H9 (cell line): ENCODE measurements at regions not wholly inside any gene's neighbourhood (a gene's known extent, or its start where the extent isn't known, plus 50 kb on each side); places are given as distances from the start of the nearest gene placed in this dataset.

Experiments
- DNase-seq: peaks from one replicate; pipeline ENCODE4 v3.0.0-alpha.2; 2017
- H2AFZ ChIP-seq: one replicate; pipeline ENCODE4 v1.6.1; 2013; ENCODE audit warnings: mild to moderate bottlenecking, low read length, control low read depth, moderate library complexity
- H2AK5ac ChIP-seq: 2 replicates; pipeline ENCODE4 v1.6.1; 2013; ENCODE audit warnings: low read length, control low read depth, mixed read lengths; ENCODE audit not compliant: insufficient read length
- H2BK120ac ChIP-seq: one replicate; pipeline ENCODE4 v1.6.1; 2013; ENCODE audit warnings: low read depth, mild to moderate bottlenecking, low read length, control low read depth, inconsistent platforms; ENCODE audit not compliant: poor library complexity, severe bottlenecking
- H2BK12ac ChIP-seq: 2 replicates; pipeline ENCODE4 v1.6.1; 2013; ENCODE audit warnings: low read length, control low read depth, mixed read lengths, low read depth; ENCODE audit not compliant: insufficient read length
- H2BK15ac ChIP-seq: 2 replicates; pipeline ENCODE4 v1.6.1; 2013; ENCODE audit warnings: low read depth, low read length, control low read depth
- H2BK20ac ChIP-seq: one replicate; pipeline ENCODE4 v1.6.1; 2013; ENCODE audit warnings: low read depth, mild to moderate bottlenecking, low read length, control low read depth, inconsistent platforms; ENCODE audit not compliant: poor library complexity, severe bottlenecking
- H2BK5ac ChIP-seq: 2 replicates; pipeline ENCODE4 v1.6.1; 2013; ENCODE audit warnings: low read length, control low read depth, mixed read lengths; ENCODE audit not compliant: insufficient read length
- H3K14ac ChIP-seq: 2 replicates; pipeline ENCODE4 v1.6.1; 2013; ENCODE audit warnings: low read length, control low read depth; ENCODE audit not compliant: insufficient read depth
- H3K18ac ChIP-seq: 2 replicates; pipeline ENCODE4 v1.6.1; 2013; ENCODE audit warnings: low read depth, mild to moderate bottlenecking, mixed read lengths, low read length, control low read depth; ENCODE audit not compliant: insufficient read length
- H3K23ac ChIP-seq: 2 replicates; pipeline ENCODE4 v1.6.1; 2013; ENCODE audit warnings: low read length, control low read depth, mixed read lengths, low read depth; ENCODE audit not compliant: insufficient read length
- H3K23me2 ChIP-seq: 2 replicates; pipeline ENCODE4 v1.6.1; 2013; ENCODE audit warnings: low read depth, mild to moderate bottlenecking, mixed read lengths, low read length, control low read depth; ENCODE audit not compliant: insufficient read length, poor library complexity, severe bottlenecking
- H3K27ac ChIP-seq: 2 replicates; pipeline ENCODE4 v1.5.1; 2013; ENCODE audit warnings: low read length, control low read depth, mixed read lengths, low read depth; ENCODE audit not compliant: insufficient read length
- H3K27me3 ChIP-seq: 2 replicates; pipeline ENCODE4 v1.6.1; 2013; ENCODE audit warnings: low read length, control low read depth, inconsistent platforms; ENCODE audit not compliant: insufficient read depth
- H3K4ac ChIP-seq: 2 replicates; pipeline ENCODE4 v1.6.1; 2013; ENCODE audit warnings: low read depth, mild to moderate bottlenecking, control low read depth, inconsistent platforms, low read length, moderate library complexity
- H3K4me1 ChIP-seq: 2 replicates; pipeline ENCODE4 v1.6.1; 2013; ENCODE audit warnings: low read length, control low read depth, inconsistent platforms; ENCODE audit not compliant: insufficient read depth
- H3K4me2 ChIP-seq: 2 replicates; pipeline ENCODE4 v1.6.1; 2013; ENCODE audit warnings: low read length, control low read depth, mixed read lengths; ENCODE audit not compliant: insufficient read length, insufficient read depth
- H3K56ac ChIP-seq: 2 replicates; pipeline ENCODE4 v1.6.1; 2013; ENCODE audit warnings: low read depth, mild to moderate bottlenecking, mixed read lengths, low read length, control low read depth; ENCODE audit not compliant: insufficient read length
- H3K79me1 ChIP-seq: 2 replicates; pipeline ENCODE4 v1.6.1; 2013; ENCODE audit warnings: low read depth, mild to moderate bottlenecking, moderate library complexity, low read length, control low read depth, inconsistent platforms; ENCODE audit not compliant: insufficient read depth, poor library complexity, severe bottlenecking
- H3K79me2 ChIP-seq: 2 replicates; pipeline ENCODE4 v1.6.1; 2013; ENCODE audit warnings: low read length, control low read depth, inconsistent platforms; ENCODE audit not compliant: insufficient read depth
- H3K9ac ChIP-seq: 2 replicates; pipeline ENCODE4 v1.6.1; 2013; ENCODE audit warnings: low read length, control low read depth, mixed read lengths; ENCODE audit not compliant: insufficient read length; ENCODE audit errors: extremely low read depth
- H3K9me3 ChIP-seq: one replicate; pipeline ENCODE4 v1.6.1; 2013; ENCODE audit warnings: low read depth, low read length, inconsistent platforms; ENCODE audit not compliant: control insufficient read depth
- H3T11ph ChIP-seq: one replicate; pipeline ENCODE4 v1.6.1; 2013; ENCODE audit warnings: mild to moderate bottlenecking, low read length, control low read depth, inconsistent platforms
- H4K20me1 ChIP-seq: one replicate; pipeline ENCODE4 v1.6.1; 2013; ENCODE audit not compliant: control insufficient read depth, insufficient read length, insufficient read depth
- H4K5ac ChIP-seq: 2 replicates; pipeline ENCODE4 v1.6.1; 2013; ENCODE audit warnings: low read depth, mild to moderate bottlenecking, mixed read lengths, low read length, control low read depth; ENCODE audit not compliant: insufficient read length
- H4K8ac ChIP-seq: replicated peaks from 2 replicates; pipeline ENCODE4 v1.6.1; 2013; ENCODE audit warnings: low read length, control low read depth, mixed read lengths, low read depth; ENCODE audit not compliant: insufficient read length
- H4K91ac ChIP-seq: 2 replicates; pipeline ENCODE4 v1.6.1; 2013; ENCODE audit warnings: low read depth, mild to moderate bottlenecking, moderate library complexity, mixed read lengths, low read length, control low read depth; ENCODE audit not compliant: insufficient read length
- H3K27ac Mint-ChIP-seq, 3 experiments: 2 replicates in 2 of 3; 3 replicates in 1 of 3; pipeline ENCODE4 v1.8.0; 2020 to 2021; ENCODE audit warnings: mixed read lengths in 3 of 3, mild to moderate bottlenecking in 1 of 3, moderate library complexity in 1 of 3
- H3K27me3 Mint-ChIP-seq: 2 replicates; pipeline ENCODE4 v1.8.0; 2021; ENCODE audit warnings: low read depth, mild to moderate bottlenecking, moderate library complexity, mixed read lengths
- H3K36me3 Mint-ChIP-seq, 3 experiments: 2 replicates in 2 of 3; 3 replicates in 1 of 3; pipeline ENCODE4 v1.8.0; 2020 to 2021; ENCODE audit warnings: low read depth in 3 of 3, mixed read lengths in 3 of 3; ENCODE audit not compliant: insufficient read depth in 1 of 3
- H3K4me1 Mint-ChIP-seq, 2 experiments: 2 replicates each; pipeline ENCODE4 v1.8.0; 2020; ENCODE audit warnings: mixed read lengths in 2 of 2
- H3K4me3 Mint-ChIP-seq, 2 experiments: 2 replicates in 1 of 2; 3 replicates in 1 of 2; pipeline ENCODE4 v1.8.0; 2020 to 2021; ENCODE audit warnings: mild to moderate bottlenecking in 2 of 2, mixed read lengths in 2 of 2, moderate library complexity in 1 of 2
- H3K9me3 Mint-ChIP-seq, 2 experiments: 2 replicates in 1 of 2; 3 replicates in 1 of 2; pipeline ENCODE4 v1.8.0; 2020; ENCODE audit warnings: mild to moderate bottlenecking in 2 of 2, mixed read lengths in 2 of 2, moderate library complexity in 1 of 2
- CTCF ChIP-seq: fragments of 200-600 bp; sonication (generic); conservative IDR thresholded peaks from 3 replicates; pipeline ENCODE4 v1.8.0; 2021; ENCODE audit warnings: antibody characterized with exemption, mild to moderate bottlenecking
- WGBS: extraction: QIAGEN DNeasy Blood & Tissue Kit; methylation state at CpG from one replicate; pipeline ENCODE4 v1.1.7; 2013; ENCODE audit warnings: missing lambda C conversion rate, low lambda C conversion rate, mixed read lengths; ENCODE audit not compliant: insufficient read length; ENCODE audit errors: extremely low coverage; 5-methylcytosine and 5-hydroxymethylcytosine counted together

DNA sequence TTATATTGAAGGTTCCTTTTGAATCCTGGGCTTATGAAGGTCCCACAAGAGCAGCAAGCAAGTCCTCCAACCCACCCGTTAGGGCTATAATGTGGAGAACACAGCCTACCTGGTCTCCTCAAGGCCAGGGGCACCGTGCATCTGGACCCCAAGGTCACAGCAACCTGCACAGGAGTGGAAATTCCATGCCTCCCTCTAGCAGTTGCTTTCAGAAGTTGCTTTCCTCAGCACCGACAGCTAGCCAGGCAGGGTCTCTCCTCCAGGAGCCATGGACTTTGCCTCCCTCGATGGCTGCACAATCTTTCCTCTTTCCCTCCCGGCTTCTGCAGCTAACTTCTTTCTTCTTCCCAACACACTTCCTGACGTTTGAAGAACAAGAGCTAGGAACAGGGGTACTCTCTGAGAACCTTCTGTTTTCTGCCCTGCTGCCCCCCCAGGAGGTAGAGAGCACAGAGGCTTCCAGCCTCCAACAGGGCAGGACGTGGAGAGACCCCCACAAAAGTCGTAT is 149.8 kb downstream of the PTPN20 start:
- Histone ChIP-seq H4K20me1 (no peaks in the 10 kb centered on the region), H3K27ac (no peak overlapping the region), H3K4me1 (no peaks in the 10 kb centered on the region), H4K8ac (no peak overlapping the region), H3K79me1 (no peaks in the 10 kb centered on the region), H2AK5ac (no peak overlapping the region), H3K23me2 (no peaks in the 10 kb centered on the region), H3K9ac (no peak overlapping the region), H4K91ac (no peak overlapping the region), H3K79me2 (no peaks in the 10 kb centered on the region), H2BK120ac (no peak overlapping the region), H2BK12ac (no peak overlapping the region), H4K5ac (no peak overlapping the region), H2BK15ac (no peak overlapping the region), H3K23ac (no peak overlapping the region), H2BK20ac (no peak overlapping the region), H3T11ph (no peak overlapping the region), H3K9me3 (no peaks in the 10 kb centered on the region), H3K4ac (no peak overlapping the region), H3K18ac (no peak overlapping the region), H3K4me2 (no peak overlapping the region), H3K14ac (0 out of 2 replicates have a peak overlapping the region, but pooled peaks have one; percentile 33), H2BK5ac (no peak overlapping the region), H3K27me3 (no peaks in the 10 kb centered on the region), H3K56ac (no peak overlapping the region), H2AFZ (no peak overlapping the region)
- Mint-ChIP-seq H3K36me3 (no peaks in the 10 kb centered on the region), H3K27me3 (peaks cover 15% of the 10 kb centered on the region), H3K4me3 (no peak overlapping the region), H3K4me1 (no peaks in the 10 kb centered on the region), H3K27ac (no peak overlapping the region), H3K9me3 (peaks cover 0 to 3% of the 10 kb centered on the region in 2 experiments; a peak in 1 of 5 replicates)
- WGBS: no CpG with 5 or more reads among the region's 8 CpGs
- no peak for TF ChIP-seq CTCF
- no peak for DNase-seq
